Urinary bladder (tissue), 3 donors: ENCODE measurements at regions not wholly inside any gene's neighbourhood (a gene's known extent, or its start where the extent isn't known, plus 50 kb on each side); places are given as distances from the start of the nearest gene placed in this dataset.
"Not testable (repeated sequence)": the region's sequence is repeated elsewhere in the genome, so short reads cannot be mapped to it uniquely, and the experiment has no call there.

Source experiments
- DNase-seq: peaks from one replicate; pipeline ENCODE4 v3.0.0-alpha.2; 2015; ENCODE audit errors: extremely low spot score
- H3K27ac ChIP-seq: one replicate; pipeline ENCODE4 v1.5.1; 2013; ENCODE audit warnings: low read depth, mild to moderate bottlenecking, moderate library complexity
- H3K36me3 ChIP-seq: one replicate; pipeline ENCODE4 v1.6.1; 2013; ENCODE audit warnings: mild to moderate bottlenecking, moderate library complexity; ENCODE audit not compliant: insufficient read depth
- H3K4me1 ChIP-seq: one replicate; pipeline ENCODE4 v1.6.1; 2013; ENCODE audit warnings: mild to moderate bottlenecking, moderate library complexity; ENCODE audit not compliant: insufficient read depth
- H3K4me3 ChIP-seq: one replicate; pipeline ENCODE4 v1.5.1; 2013; ENCODE audit warnings: low read depth, low read length
- WGBS: extraction: QIAGEN DNeasy Blood & Tissue Kit; methylation state at CpG from one replicate; pipeline ENCODE4 v1.1.7; 2013; 5-methylcytosine and 5-hydroxymethylcytosine counted together
- donor health status: healthy with polysubstance abuse.
- donor health status: healthy.

DNA sequence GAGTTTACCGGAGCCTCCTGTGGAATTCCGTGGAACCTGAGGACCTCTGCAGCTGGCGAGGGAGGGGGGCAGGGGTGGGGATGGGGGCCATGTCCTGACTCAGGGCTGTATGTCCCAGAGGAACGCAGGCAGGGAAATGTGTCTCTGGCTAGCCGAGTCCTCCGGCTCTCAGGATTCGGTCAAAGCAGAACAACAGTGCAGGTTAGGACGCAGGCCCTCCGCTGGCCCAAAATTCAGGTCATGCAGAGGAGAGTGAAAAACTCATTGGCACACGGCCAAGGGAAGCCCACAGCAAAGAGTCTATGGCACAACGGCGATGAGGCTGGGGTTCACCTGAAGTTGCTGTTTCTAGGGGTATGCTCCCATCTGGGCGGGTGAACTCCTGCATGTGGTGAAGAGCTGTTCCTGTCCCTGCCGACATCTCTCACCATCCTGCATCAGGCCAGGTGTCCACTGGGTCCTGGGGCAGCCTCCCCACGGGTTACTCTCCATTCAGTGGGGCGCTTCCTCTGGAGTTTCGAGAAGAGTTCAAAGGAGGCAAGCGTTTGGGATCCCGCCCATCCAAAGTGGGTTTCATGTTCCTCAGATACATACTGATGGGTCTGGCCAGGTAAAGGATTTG is 1055.3 kb downstream of the BRD1 start:
- WGBS: 79% methylated on average over 19 of the region's 19 CpGs
- no peak overlapping the region for H3K4me3 ChIP-seq
- no peak overlapping the region for H3K27ac ChIP-seq
- H3K4me1 ChIP-seq: no peaks in the 10 kb centered on the region
- DNase-seq: no peak
- H3K36me3 ChIP-seq: no peaks in the 10 kb centered on the region

DNA sequence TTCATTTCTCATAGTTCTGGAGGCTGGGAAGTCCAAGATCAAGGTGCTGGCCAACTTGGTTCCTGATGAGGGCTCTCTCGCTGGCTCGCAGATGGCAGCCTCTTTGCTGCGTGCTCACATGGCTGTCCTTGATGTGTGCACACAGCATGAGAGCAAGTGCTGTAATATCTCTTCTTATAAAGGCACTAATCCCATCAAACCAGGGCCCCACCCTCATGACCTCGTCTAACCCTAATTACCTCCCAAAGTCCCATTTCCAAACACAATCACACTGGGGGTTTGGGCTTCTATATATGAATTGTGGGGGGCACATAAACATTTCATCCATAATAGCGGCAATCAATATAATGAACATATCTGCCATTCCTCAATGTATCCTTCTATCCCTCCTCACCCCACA is 1062.1 kb downstream of the BRD1 start:
- Histone ChIP-seq H3K4me3 (no peak overlapping the region), H3K27ac (no peak overlapping the region), H3K36me3 (no peaks in the 10 kb centered on the region), H3K4me1 (no peaks in the 10 kb centered on the region)
- WGBS: 87% methylated on average over 5 of the region's 5 CpGs
- no peak for DNase-seq

- H3K36me3 ChIP-seq: no peaks in the 10 kb centered on the region
- DNase-seq: no peak
- 75% methylated on average over 14 of the region's 14 CpGs for WGBS
- no peaks in the 10 kb centered on the region for H3K4me1 ChIP-seq
- no peak overlapping the region for H3K27ac ChIP-seq
- H3K4me3 ChIP-seq: no peak overlapping the region
Measured at GRCh38 chr22:48761546-48761945, 1066.1 kb downstream of the BRD1 start.

DNA sequence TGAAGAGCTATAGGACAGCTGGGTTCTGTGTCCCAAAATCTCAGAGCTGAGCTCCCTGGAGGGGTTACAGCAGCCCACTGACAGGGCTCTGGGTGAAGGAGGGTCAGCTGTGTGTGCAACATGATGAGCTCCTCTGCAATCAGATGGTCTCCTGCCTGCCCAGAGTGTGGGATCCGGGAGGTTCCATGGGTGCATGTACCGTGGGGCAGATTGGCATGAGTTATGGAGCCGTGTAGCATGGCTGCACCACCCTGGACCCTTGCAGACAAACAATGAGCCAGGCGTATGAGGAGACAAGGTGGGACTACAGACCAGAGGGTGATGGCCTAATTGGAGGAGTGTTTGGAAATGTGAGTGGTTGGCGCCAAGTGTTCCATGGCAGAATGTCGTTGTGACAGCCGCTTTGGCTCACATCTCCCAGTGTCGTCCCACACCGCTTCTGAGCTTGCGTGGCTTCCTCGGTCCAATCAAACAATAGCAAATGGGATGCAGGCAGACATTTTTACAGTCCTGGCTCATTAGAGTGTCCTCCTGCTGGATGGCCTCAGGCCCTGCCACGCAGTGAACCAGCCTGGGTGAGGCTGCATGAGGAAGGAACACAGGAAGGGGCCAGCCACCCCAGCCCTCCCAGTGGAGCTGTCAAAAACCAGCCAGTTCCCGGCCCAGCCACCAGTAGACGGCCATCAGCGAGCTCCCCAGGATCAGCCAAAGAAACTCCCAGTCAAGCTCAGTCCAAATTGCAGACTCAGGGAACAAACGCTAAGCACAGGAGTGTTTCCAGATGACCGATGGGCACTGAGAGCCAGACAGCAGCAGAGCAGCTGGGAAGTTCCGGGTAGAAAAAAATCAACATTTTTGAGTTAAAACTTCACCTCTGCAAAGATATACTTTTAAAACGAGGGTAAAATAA is 1066.9 kb downstream of the BRD1 start:
- 75% methylated on average over 19 of the region's 19 CpGs for WGBS
- Histone ChIP-seq H3K27ac (no peak overlapping the region), H3K36me3 (no peaks in the 10 kb centered on the region), H3K4me1 (no peaks in the 10 kb centered on the region), H3K4me3 (no peak overlapping the region)
- DNase-seq: no peak

GRCh38 chr22:48758881-48759875 is 1068.5 kb downstream of the BRD1 start:
- Histone ChIP-seq H3K36me3 (no peaks in the 10 kb centered on the region), H3K4me3 (no peak overlapping the region), H3K27ac (no peak overlapping the region), H3K4me1 (no peaks in the 10 kb centered on the region)
- WGBS: 94% methylated on average over 22 of the region's 22 CpGs
- DNase-seq: no peak

GRCh38 chr22:48757985-48758561 is 1069.6 kb downstream of the BRD1 start:
- Histone ChIP-seq H3K27ac (no peak overlapping the region), H3K4me1 (no peaks in the 10 kb centered on the region), H3K4me3 (no peak overlapping the region), H3K36me3 (no peaks in the 10 kb centered on the region)
- 91% methylated on average over 17 of the region's 17 CpGs for WGBS
- DNase-seq: no peak

- DNase-seq: no peak
Measured at GRCh38 chr22:48757581-48757980, 1070.1 kb downstream of the BRD1 start.

DNA sequence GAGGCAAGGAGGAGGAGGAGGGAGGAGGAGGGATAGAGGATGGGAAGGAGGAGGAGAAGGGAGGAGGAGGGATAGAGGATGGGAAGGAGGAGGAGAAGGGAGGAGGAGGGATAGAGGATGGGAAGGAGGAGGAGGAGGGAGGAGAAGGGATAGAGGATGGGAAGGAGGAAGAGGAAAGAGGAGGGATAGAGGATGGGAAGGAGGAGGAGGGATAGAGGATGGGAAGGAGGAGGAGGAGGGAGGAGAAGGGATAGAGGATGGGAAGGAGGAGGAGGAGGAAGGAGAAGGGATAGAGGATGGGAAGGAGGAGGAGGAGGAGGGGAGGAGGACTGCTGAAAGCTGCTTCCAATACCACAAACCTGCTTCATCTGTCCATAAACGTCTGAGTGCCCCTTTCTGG is 1070.5 kb downstream of the BRD1 start:
- DNase-seq, H3K36me3 ChIP-seq, H3K4me3 ChIP-seq, H3K27ac ChIP-seq, H3K4me1 ChIP-seq: not testable (repeated sequence)
- 11% methylated on average over 1 of the region's 1 CpG for WGBS

More at GRCh38 chr22:48757581-48757980, 1070.1 kb downstream of the BRD1 start:
- 83% methylated on average over 7 of the region's 7 CpGs for WGBS
- no peaks in the 10 kb centered on the region for H3K4me1 ChIP-seq
- no peaks in the 10 kb centered on the region for H3K36me3 ChIP-seq
- H3K4me3 ChIP-seq: no peak overlapping the region
- no peak overlapping the region for H3K27ac ChIP-seq

DNA sequence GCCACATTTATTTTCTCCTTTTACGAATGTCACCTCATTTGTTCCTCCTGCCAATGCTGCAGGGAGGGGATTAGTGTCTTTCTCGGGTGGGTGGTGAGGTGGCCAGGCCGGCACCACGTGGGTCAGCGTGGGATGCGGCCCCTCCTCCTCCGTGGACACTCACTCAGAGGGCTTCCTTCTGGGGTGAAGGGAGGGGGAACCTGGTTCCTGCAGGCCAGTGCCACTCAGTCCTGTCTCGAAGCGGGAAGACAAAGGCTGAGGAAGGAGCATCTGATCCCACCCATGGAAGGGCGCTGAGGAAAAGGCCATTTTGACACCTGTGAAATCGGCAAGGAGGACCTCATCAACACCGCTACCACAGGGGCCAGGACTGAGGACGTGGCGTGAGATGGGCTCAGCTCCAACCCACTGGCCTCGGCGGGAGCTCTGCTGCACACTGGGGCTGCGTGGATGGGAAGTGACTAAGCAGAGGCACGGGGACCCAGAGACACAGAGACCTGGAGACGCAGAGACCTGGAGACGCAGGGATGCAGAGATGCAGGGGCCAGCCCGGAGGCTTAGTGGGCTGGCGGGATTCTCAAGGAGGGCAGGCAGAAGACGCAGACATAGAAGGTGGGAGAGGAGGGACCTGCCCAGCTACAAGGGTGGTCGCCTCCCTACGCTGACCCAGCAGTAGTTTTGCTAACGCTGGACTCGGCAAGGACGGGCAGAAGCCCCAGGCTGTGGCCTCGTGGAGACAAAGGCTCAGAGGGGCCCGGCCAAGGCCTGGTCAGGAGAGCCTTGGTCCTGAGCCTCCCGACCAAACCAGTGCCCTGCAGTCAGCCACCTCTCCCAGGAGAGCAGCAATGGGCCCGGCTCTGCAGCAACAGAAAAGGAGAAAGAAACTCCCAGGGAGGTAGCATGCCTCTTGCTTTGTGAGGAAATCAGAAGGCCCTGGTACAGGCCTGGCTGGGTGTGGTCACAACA is 1071.2 kb downstream of the BRD1 start:
- WGBS: 82% methylated on average over 32 of the region's 32 CpGs
- no peak overlapping the region for H3K27ac ChIP-seq
- DNase-seq: no peak
- no peaks in the 10 kb centered on the region for H3K36me3 ChIP-seq
- H3K4me1 ChIP-seq: no peaks in the 10 kb centered on the region
- H3K4me3 ChIP-seq: no peak overlapping the region

DNA sequence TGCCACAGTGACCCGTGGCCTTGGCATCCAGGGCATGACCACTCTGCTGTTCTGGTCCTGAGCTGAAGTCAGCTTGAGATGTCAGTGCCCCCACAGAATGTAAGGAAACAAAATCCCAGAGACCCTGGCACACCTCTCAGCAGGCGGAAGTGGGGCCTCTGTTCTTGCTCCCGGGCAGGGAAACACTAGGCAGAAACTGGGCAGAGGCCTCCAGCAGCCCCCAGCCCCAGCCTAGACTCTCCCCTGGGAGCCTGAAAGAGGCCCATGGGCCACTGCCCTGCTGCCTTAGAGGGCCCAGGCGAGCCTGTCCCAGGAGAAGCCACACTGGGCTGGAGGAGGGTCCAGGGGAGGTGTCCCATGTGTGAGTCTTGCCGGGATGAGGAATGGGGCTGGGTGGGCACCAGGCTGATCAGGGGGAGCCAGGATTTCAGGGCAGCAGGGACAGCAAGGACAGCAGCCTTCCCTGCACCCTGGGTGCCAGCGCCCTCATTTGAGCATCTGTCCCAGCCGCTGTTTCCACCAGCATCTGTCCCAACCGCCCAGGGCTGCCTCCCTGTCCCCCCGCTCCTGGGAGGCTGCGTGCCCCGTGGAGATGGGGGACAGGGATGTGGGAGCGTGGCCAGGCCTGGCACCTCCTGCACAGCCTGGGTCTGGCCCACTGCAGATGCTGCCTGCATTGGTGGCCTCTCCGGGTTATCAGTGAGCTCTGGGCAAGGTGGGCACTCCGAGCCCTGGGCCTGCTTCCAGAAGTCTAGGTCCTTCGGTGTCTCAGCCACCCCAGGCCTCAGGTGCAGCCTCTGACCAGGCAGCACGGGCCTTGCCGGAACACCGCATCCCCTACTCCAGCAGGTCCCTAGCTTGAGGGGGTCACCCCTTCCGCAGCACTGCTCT is 1072.4 kb downstream of the BRD1 start:
- Histone ChIP-seq H3K4me1 (no peaks in the 10 kb centered on the region), H3K36me3 (no peaks in the 10 kb centered on the region), H3K4me3 (no peak overlapping the region), H3K27ac (no peak overlapping the region)
- WGBS: 91% methylated on average over 19 of the region's 19 CpGs
- DNase-seq: no peak

GRCh38 chr22:48754611-48755058 is 1073.0 kb downstream of the BRD1 start:
- no peak for DNase-seq
- Histone ChIP-seq H3K4me1 (no peaks in the 10 kb centered on the region), H3K36me3 (no peaks in the 10 kb centered on the region), H3K27ac (no peak overlapping the region), H3K4me3 (no peak overlapping the region)
- WGBS: 85% methylated on average over 10 of the region's 10 CpGs
